ENCODE measurements at regions not wholly inside any gene's neighbourhood (a gene's known extent, or its start where the extent isn't known, plus 50 kb on each side); places are given as distances from the start of the nearest gene placed in this dataset.
A peak's percentile ranks its signal among the peaks of the same experiment; 100 is the strongest.

GRCh38 chr15:92809064-92809879, 90.9 kb upstream of the CHD2 start (continued):
- peak; percentile 86 for TF ChIP-seq ZFP36L1 (CRISPR knock-in tag; IDR thresholded peaks at IDR 0.05)
- TF ChIP-seq HNRNPH1 (optimal IDR thresholded peaks at IDR 0.05; ENCODE audit: low read depth, low read length), result no peak
- TF ChIP-seq, protein P1, sequence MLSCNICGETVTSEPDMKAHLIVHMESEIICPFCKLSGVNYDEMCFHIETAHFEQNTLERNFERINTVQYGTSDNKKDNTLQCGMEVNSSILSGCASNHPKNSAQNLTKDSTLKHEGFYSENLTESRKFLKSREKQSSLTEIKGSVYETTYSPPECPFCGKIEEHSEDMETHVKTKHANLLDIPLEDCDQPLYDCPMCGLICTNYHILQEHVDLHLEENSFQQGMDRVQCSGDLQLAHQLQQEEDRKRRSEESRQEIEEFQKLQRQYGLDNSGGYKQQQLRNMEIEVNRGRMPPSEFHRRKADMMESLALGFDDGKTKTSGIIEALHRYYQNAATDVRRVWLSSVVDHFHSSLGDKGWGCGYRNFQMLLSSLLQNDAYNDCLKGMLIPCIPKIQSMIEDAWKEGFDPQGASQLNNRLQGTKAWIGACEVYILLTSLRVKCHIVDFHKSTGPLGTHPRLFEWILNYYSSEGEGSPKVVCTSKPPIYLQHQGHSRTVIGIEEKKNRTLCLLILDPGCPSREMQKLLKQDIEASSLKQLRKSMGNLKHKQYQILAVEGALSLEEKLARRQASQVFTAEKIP (CRISPR knock-in tag; IDR thresholded peaks at IDR 0.05; ENCODE audit: borderline replicate concordance), result no peak
- no peak for TF ChIP-seq ZNF768 (CRISPR knock-in tag; IDR thresholded peaks at IDR 0.05)
- no peak for TF ChIP-seq SETDB1 (CRISPR knock-in tag; IDR thresholded peaks at IDR 0.05; ENCODE audit: borderline replicate concordance)
- peak; percentile 76 for TF ChIP-seq DNMT1 (CRISPR knock-in tag; IDR thresholded peaks at IDR 0.05)
- peak; percentile 86; the same call in 1 of the 2 replicates for TF ChIP-seq ZNF709 (CRISPR knock-in tag; IDR thresholded peaks at IDR 0.05)
- TF ChIP-seq TRIM24 (CRISPR knock-in tag; IDR thresholded peaks at IDR 0.05), result no peak; the same call in 1 of the 2 replicates
- TF ChIP-seq PHB2 (IDR thresholded peaks at IDR 0.05; ENCODE audit: partially characterized antibody), result no peak
- TF ChIP-seq, protein P2, sequence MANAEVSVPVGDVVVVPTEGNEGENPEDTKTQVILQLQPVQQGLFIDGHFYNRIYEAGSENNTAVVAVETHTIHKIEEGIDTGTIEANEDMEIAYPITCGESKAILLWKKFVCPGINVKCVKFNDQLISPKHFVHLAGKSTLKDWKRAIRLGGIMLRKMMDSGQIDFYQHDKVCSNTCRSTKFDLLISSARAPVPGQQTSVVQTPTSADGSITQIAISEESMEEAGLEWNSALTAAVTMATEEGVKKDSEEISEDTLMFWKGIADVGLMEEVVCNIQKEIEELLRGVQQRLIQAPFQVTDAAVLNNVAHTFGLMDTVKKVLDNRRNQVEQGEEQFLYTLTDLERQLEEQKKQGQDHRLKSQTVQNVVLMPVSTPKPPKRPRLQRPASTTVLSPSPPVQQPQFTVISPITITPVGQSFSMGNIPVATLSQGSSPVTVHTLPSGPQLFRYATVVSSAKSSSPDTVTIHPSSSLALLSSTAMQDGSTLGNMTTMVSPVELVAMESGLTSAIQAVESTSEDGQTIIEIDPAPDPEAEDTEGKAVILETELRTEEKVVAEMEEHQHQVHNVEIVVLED (CRISPR knock-in tag; IDR thresholded peaks at IDR 0.05; ENCODE audit: borderline replicate concordance), result peak; percentile 93
- no peak for TF ChIP-seq CCAR2 (optimal IDR thresholded peaks at IDR 0.05; ENCODE audit: low read depth, low read length)
- peak; percentile 98 for TF ChIP-seq ZBTB38 (CRISPR knock-in tag; IDR thresholded peaks at IDR 0.05)
- peak; percentile 41; the same call in 1 of the 2 replicates for TF ChIP-seq ZBTB3 (CRISPR knock-in tag; IDR thresholded peaks at IDR 0.05; ENCODE audit: borderline replicate concordance, low read depth)
- no peak; the same call in 1 of the 2 replicates for TF ChIP-seq ZNF33A (CRISPR knock-in tag; IDR thresholded peaks at IDR 0.05; ENCODE audit: borderline replicate concordance)
- peak; percentile 86 for TF ChIP-seq ZNF563 (CRISPR knock-in tag; IDR thresholded peaks at IDR 0.05)
- TF ChIP-seq RXRB (CRISPR knock-in tag; IDR thresholded peaks at IDR 0.05; ENCODE audit: borderline replicate concordance), result peak; percentile 88
- TF ChIP-seq, protein P3, sequence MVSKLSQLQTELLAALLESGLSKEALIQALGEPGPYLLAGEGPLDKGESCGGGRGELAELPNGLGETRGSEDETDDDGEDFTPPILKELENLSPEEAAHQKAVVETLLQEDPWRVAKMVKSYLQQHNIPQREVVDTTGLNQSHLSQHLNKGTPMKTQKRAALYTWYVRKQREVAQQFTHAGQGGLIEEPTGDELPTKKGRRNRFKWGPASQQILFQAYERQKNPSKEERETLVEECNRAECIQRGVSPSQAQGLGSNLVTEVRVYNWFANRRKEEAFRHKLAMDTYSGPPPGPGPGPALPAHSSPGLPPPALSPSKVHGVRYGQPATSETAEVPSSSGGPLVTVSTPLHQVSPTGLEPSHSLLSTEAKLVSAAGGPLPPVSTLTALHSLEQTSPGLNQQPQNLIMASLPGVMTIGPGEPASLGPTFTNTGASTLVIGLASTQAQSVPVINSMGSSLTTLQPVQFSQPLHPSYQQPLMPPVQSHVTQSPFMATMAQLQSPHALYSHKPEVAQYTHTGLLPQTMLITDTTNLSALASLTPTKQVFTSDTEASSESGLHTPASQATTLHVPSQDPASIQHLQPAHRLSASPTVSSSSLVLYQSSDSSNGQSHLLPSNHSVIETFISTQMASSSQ (IDR thresholded peaks at IDR 0.05; ENCODE audit: low read depth), result peak; percentile 24; the same call in 1 of the 2 replicates
- TF ChIP-seq, protein P3 (CRISPR knock-in tag; IDR thresholded peaks at IDR 0.05; ENCODE audit: borderline replicate concordance), result peak; percentile 94; the same call in 1 of the 2 replicates
- TF ChIP-seq ZNF737 (CRISPR knock-in tag; IDR thresholded peaks at IDR 0.05; ENCODE audit: borderline replicate concordance), result no peak
- TF ChIP-seq ZNF792 (CRISPR knock-in tag; IDR thresholded peaks at IDR 0.05), result peak; percentile 74; the same call in 1 of the 2 replicates
- no peak; the same call in 1 of the 2 replicates for TF ChIP-seq CHD2 (IDR thresholded peaks at IDR 0.05; ENCODE audit: low read depth, low read length)
- no peak for TF ChIP-seq MZF1 (CRISPR knock-in tag; IDR thresholded peaks at IDR 0.05; ENCODE audit: borderline replicate concordance)
- peak; percentile 72; the same call in 1 of the 2 replicates for TF ChIP-seq ZFP1 (CRISPR knock-in tag; IDR thresholded peaks at IDR 0.05)
- TF ChIP-seq BORCS8-MEF2B (CRISPR knock-in tag; IDR thresholded peaks at IDR 0.05), result peak; percentile 91
